Endothelial cell (in vitro differentiated cells): ENCODE measurements at regions not wholly inside any gene's neighbourhood (a gene's known extent, or its start where the extent isn't known, plus 50 kb on each side); places are given as distances from the start of the nearest gene placed in this dataset.

Source experiments
- DNase-seq: peaks from one replicate; pipeline ENCODE4 v3.0.0; 2021; ENCODE audit warnings: low spot score
- H3K27ac Mint-ChIP-seq: one replicate; pipeline ENCODE4 v1.8.0; 2021; ENCODE audit warnings: mixed read lengths, inconsistent platforms; ENCODE audit not compliant: unreplicated experiment
- H3K27me3 Mint-ChIP-seq: one replicate; pipeline ENCODE4 v1.8.0; 2021; ENCODE audit warnings: mild to moderate bottlenecking, moderate library complexity, mixed read lengths, inconsistent platforms; ENCODE audit not compliant: unreplicated experiment
- H3K36me3 Mint-ChIP-seq: one replicate; pipeline ENCODE4 v1.8.0; 2021; ENCODE audit warnings: mild to moderate bottlenecking, low read depth, mixed read lengths, inconsistent platforms; ENCODE audit not compliant: unreplicated experiment
- H3K4me1 Mint-ChIP-seq: one replicate; pipeline ENCODE4 v1.8.0; 2021; ENCODE audit warnings: mild to moderate bottlenecking, mixed read lengths, inconsistent platforms; ENCODE audit not compliant: unreplicated experiment
- H3K4me3 Mint-ChIP-seq: one replicate; pipeline ENCODE4 v1.8.0; 2021; ENCODE audit warnings: mild to moderate bottlenecking, mixed read lengths, inconsistent platforms; ENCODE audit not compliant: unreplicated experiment
- H3K9me3 Mint-ChIP-seq: one replicate; pipeline ENCODE4 v1.8.0; 2021; ENCODE audit warnings: mixed read lengths, inconsistent platforms; ENCODE audit not compliant: unreplicated experiment
- CTCF ChIP-seq: fragments of 200-600 bp; sonication (generic); IDR thresholded peaks from one replicate; pipeline ENCODE4 v1.5.0; 2021; ENCODE audit warnings: antibody characterized with exemption; ENCODE audit not compliant: unreplicated experiment

- Mint-ChIP-seq H3K36me3 (no peaks in the 10 kb centered on the region), H3K27me3 (no peaks in the 10 kb centered on the region), H3K4me3 (no peak overlapping the region), H3K27ac (no peak overlapping the region), H3K4me1 (peaks cover 7% of the 10 kb centered on the region), H3K9me3 (no peaks in the 10 kb centered on the region)
- TF ChIP-seq CTCF = no peak
- DNase-seq = no peak
Observed at GRCh38 chr6:15898693-15899092, 230.2 kb upstream of the MYLIP start.

GRCh38 chr6:15897063-15897876 lies 231.6 kb upstream of the MYLIP start:
- H3K27ac Mint-ChIP-seq = no peak overlapping the region
- no peaks in the 10 kb centered on the region for H3K36me3 Mint-ChIP-seq
- no peak overlapping the region for H3K4me3 Mint-ChIP-seq
- H3K9me3 Mint-ChIP-seq = no peaks in the 10 kb centered on the region
- TF ChIP-seq CTCF = no peak
- peaks cover 7% of the 10 kb centered on the region for H3K4me1 Mint-ChIP-seq
- no peak for DNase-seq
- no peaks in the 10 kb centered on the region for H3K27me3 Mint-ChIP-seq

DNA sequence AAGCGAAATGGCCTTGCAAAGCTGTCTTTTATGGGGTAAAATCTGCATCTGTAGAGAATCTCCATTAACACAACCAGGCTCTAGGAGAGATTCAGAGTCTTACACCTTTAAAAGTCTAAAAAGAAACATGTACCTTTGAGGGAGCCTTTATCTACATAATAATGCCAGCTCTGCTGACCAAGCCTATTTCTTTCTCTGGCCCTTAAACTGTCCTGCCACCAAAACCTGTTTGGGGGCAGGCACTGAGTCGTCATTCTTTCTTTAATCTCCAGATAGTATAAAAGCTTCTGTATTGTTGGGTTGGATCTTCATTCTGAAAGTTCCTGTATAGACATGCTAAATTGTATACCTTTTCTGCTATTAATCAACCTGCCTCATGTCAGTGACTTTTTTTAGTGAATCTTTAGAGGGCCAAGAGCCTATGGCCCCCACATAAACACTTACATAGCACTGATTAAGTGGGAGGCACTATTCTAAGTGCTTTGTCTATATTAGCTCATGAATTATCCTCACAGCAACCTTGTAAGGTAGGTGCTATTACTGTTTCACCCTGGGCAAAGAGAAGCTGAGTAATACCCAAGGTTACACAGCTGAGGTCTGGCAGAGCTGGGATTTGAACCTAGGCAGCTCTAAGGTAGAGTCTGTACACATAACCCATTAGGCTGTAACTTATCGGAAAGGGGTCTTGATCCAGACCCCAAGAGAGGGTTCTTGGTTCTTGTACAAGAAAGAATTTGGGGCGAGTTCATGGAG lies 232.3 kb upstream of the DTNBP1 start:
- DNase-seq = no peak
- Mint-ChIP-seq H3K4me1 (peaks cover 7% of the 10 kb centered on the region), H3K4me3 (no peak overlapping the region), H3K27me3 (no peaks in the 10 kb centered on the region), H3K36me3 (no peaks in the 10 kb centered on the region), H3K27ac (no peak overlapping the region), H3K9me3 (no peaks in the 10 kb centered on the region)
- no peak for TF ChIP-seq CTCF

DNA sequence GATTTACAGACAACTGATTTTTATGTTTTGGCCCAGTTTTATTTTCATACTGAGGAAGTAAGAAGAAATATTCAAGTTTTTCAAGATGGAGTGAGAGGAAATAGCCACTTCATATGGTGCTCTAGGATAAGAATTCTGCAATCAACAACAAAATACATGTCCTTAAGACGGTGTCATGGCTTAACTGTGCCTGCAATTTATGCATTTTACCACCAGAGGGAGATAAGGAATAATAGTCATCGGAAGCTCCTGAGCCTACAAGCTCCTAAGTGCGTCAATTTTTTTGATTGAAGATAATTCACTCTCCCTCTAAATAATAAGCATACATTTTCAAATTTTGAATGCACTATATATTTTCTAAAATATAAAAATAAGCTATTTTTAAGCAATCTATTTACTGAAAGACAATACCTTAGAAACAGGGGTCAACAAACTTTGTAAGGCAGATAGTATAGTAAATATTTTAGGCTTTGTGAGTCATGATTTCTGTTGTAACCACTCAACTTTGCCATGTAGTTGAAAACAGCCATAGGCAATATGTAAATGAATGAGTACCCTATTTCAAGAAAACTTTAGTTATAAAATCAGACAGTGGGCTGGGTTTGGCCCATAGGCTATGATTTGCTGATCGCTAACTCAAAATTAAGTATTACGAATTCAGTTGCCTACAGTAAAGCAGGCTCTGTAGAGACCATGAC lies 230.9 kb upstream of the DTNBP1 start:
- H3K27me3 Mint-ChIP-seq = no peaks in the 10 kb centered on the region
- no peaks in the 10 kb centered on the region for H3K9me3 Mint-ChIP-seq
- H3K36me3 Mint-ChIP-seq = no peaks in the 10 kb centered on the region
- no peak overlapping the region for H3K27ac Mint-ChIP-seq
- no peak overlapping the region for H3K4me3 Mint-ChIP-seq
- TF ChIP-seq CTCF = peak; percentile 98
- H3K4me1 Mint-ChIP-seq = peaks cover 6% of the 10 kb centered on the region
- DNase-seq = no peak
